Parathyroid adenoma (tissue), 2 donors: ENCODE measurements at regions not wholly inside any gene's neighbourhood (a gene's known extent, or its start where the extent isn't known, plus 50 kb on each side); places are given as distances from the start of the nearest gene placed in this dataset.

Experiments used
- H2AFZ ChIP-seq: fragments of 300-600 bp; sonication (generic); one replicate; pipeline ENCODE4 v1.7.0; 2017; ENCODE audit warnings: antibody characterized with exemption, mild to moderate bottlenecking
- H3K27ac ChIP-seq: fragments of 300-600 bp; sonication (generic); one replicate; pipeline ENCODE4 v1.7.0; 2017
- H3K27me3 ChIP-seq: fragments of 300-600 bp; sonication (generic); one replicate; pipeline ENCODE4 v1.7.0; 2017; ENCODE audit warnings: low read length; ENCODE audit not compliant: control insufficient read depth, insufficient read depth
- H3K36me3 ChIP-seq: fragments of 300-600 bp; sonication (generic); one replicate; pipeline ENCODE4 v1.7.0; 2017; ENCODE audit warnings: low read length; ENCODE audit not compliant: control insufficient read depth, insufficient read depth
- H3K4me1 ChIP-seq: fragments of 300-600 bp; sonication (generic); one replicate; pipeline ENCODE4 v1.7.0; 2017; ENCODE audit warnings: control low read depth
- H3K4me2 ChIP-seq: fragments of 300-600 bp; sonication (generic); one replicate; pipeline ENCODE4 v1.7.0; 2017; ENCODE audit warnings: low read length
- H3K4me3 ChIP-seq: fragments of 300-600 bp; sonication (generic); one replicate; pipeline ENCODE4 v1.7.0; 2017; ENCODE audit warnings: low read depth, low read length
- H3K79me2 ChIP-seq: fragments of 300-600 bp; sonication (generic); one replicate; pipeline ENCODE4 v1.7.0; 2017; ENCODE audit warnings: control low read depth
- H3K9ac ChIP-seq: fragments of 300-600 bp; sonication (generic); one replicate; pipeline ENCODE4 v1.7.0; 2017; ENCODE audit warnings: mild to moderate bottlenecking
- H3K9me3 ChIP-seq: fragments of 300-600 bp; sonication (generic); one replicate; pipeline ENCODE4 v1.7.0; 2017; ENCODE audit warnings: low read length; ENCODE audit not compliant: control insufficient read depth
- CTCF ChIP-seq: fragments of 300-600 bp; sonication (generic); IDR thresholded peaks from one replicate; pipeline ENCODE4 v1.7.0; 2017; ENCODE audit warnings: antibody characterized with exemption, mild to moderate bottlenecking
- donor health status: primary hyperparathyroidism.

GRCh38 chr4:182189103-182189878 is 53.9 kb upstream of the TENM3 start:
- H3K4me1 ChIP-seq, result no peaks in the 10 kb centered on the region
- no peak overlapping the region for H2AFZ ChIP-seq
- no peak overlapping the region for H3K4me3 ChIP-seq
- TF ChIP-seq CTCF, result no peak
- H3K36me3 ChIP-seq, result no peaks in the 10 kb centered on the region
- H3K79me2 ChIP-seq, result no peaks in the 10 kb centered on the region
- H3K27ac ChIP-seq, result no peak overlapping the region
- H3K9ac ChIP-seq, result no peak overlapping the region
- H3K4me2 ChIP-seq, result no peak overlapping the region
- no peaks in the 10 kb centered on the region for H3K27me3 ChIP-seq
- H3K9me3 ChIP-seq, result no peaks in the 10 kb centered on the region

- no peaks in the 10 kb centered on the region for H3K27me3 ChIP-seq
- H3K27ac ChIP-seq, result no peak overlapping the region
- no peak overlapping the region for H3K4me2 ChIP-seq
- no peak overlapping the region for H3K4me3 ChIP-seq
- H3K36me3 ChIP-seq, result no peaks in the 10 kb centered on the region
- no peak overlapping the region for H2AFZ ChIP-seq
- no peak overlapping the region for H3K9ac ChIP-seq
- no peaks in the 10 kb centered on the region for H3K9me3 ChIP-seq
- no peak for TF ChIP-seq CTCF
- H3K79me2 ChIP-seq, result no peaks in the 10 kb centered on the region
- H3K4me1 ChIP-seq, result no peaks in the 10 kb centered on the region
Measured at GRCh38 chr4:182190306-182190705, 52.9 kb upstream of the TENM3 start.

- Histone ChIP-seq H3K9me3 (no peaks in the 10 kb centered on the region), H3K27ac (no peak overlapping the region), H3K4me2 (no peak overlapping the region), H2AFZ (no peak overlapping the region), H3K36me3 (no peaks in the 10 kb centered on the region), H3K4me1 (no peaks in the 10 kb centered on the region), H3K79me2 (no peaks in the 10 kb centered on the region), H3K4me3 (no peak overlapping the region), H3K9ac (no peak overlapping the region), H3K27me3 (no peaks in the 10 kb centered on the region)
- TF ChIP-seq CTCF, result no peak
Measured at GRCh38 chr4:182192511-182193181, 50.6 kb upstream of the TENM3 start.

- Histone ChIP-seq H3K36me3 (no peaks in the 10 kb centered on the region), H3K4me3 (no peak overlapping the region), H3K27me3 (no peaks in the 10 kb centered on the region), H3K4me2 (no peak overlapping the region), H2AFZ (no peak overlapping the region), H3K9me3 (no peaks in the 10 kb centered on the region), H3K79me2 (no peaks in the 10 kb centered on the region), H3K4me1 (no peaks in the 10 kb centered on the region), H3K27ac (no peak overlapping the region), H3K9ac (no peak overlapping the region)
- TF ChIP-seq CTCF, result no peak
Measured at GRCh38 chr4:182193311-182193710, 49.9 kb upstream of the TENM3 start.
